Uterus (tissue), 2 donors: ENCODE measurements at regions not wholly inside any gene's neighbourhood (a gene's known extent, or its start where the extent isn't known, plus 50 kb on each side); places are given as distances from the start of the nearest gene placed in this dataset.

Source experiments
- CTCF ChIP-seq, 4 experiments: fragments of 200-600 bp in 2 of 4; fragments of 450-650 bp in 2 of 4; sonication (generic) in 2 of 4; IDR thresholded peaks; one replicate each; pipeline ENCODE4 v1.5.1; 2016 to 2019; ENCODE audit warnings: antibody characterized with exemption in 4 of 4, mild to moderate bottlenecking in 2 of 4, moderate library complexity in 1 of 4
- POLR2A ChIP-seq, 2 donors: fragments of 450-650 bp; IDR thresholded peaks; one replicate each; pipeline ENCODE4 v1.6.1; 2016; ENCODE audit warnings: antibody characterized with exemption in 2 of 2, mild to moderate bottlenecking in 1 of 2, moderate library complexity in 1 of 2

- no peak for TF ChIP-seq POLR2A (IDR thresholded peaks at IDR 0.05)
- TF ChIP-seq CTCF (IDR thresholded peaks at IDR 0.05): no peak
These were observed 120.3 kb upstream of the CRHR1 start for GRCh38 chr17:45663772-45664171.
